Heart right ventricle (tissue), 16 donors: ENCODE measurements at regions not wholly inside any gene's neighbourhood (a gene's known extent, or its start where the extent isn't known, plus 50 kb on each side); places are given as distances from the start of the nearest gene placed in this dataset.

ENCODE experiments used
- ATAC-seq, 8 donors: fragments of 200-7000 bp; cut with Tn5 transposase; one replicate each; pipeline ENCODE4 v1.9.1; 2020; ENCODE audit warnings: mild to moderate bottlenecking in 8 of 8, moderate library complexity in 8 of 8, moderate number of reproducible peaks in 1 of 8
- DNase-seq, 2 donors: peaks; one replicate each; pipeline ENCODE4 v3.0.0-alpha.2; 2020
- H3K27ac ChIP-seq, 10 donors: fragments of 200-600 bp; sonication (generic) in 2 of 10; one replicate each; pipeline versions ENCODE4 v1.5.0 to v1.8.0; 2020 to 2022; ENCODE audit warnings: mild to moderate bottlenecking in 3 of 10
- H3K27me3 ChIP-seq, 7 donors: fragments of 200-600 bp; one replicate each; pipeline ENCODE4 v1.8.0; 2021 to 2022; ENCODE audit warnings: mild to moderate bottlenecking in 2 of 7
- H3K36me3 ChIP-seq, 9 donors: fragments of 200-600 bp; sonication (generic) in 1 of 9; one replicate each; pipeline versions ENCODE4 v1.5.0 to v1.8.0; 2020 to 2022; ENCODE audit warnings: mild to moderate bottlenecking in 2 of 9
- H3K4me1 ChIP-seq, 9 donors: fragments of 200-600 bp; sonication (generic) in 1 of 9; one replicate each; pipeline versions ENCODE4 v1.5.0 to v1.8.0; 2020 to 2022; ENCODE audit warnings: mild to moderate bottlenecking in 4 of 9
- H3K4me3 ChIP-seq, 10 donors: fragments of 200-600 bp; sonication (generic) in 2 of 10; one replicate each; pipeline versions ENCODE4 v1.5.0 to v1.8.0; 2020 to 2022; ENCODE audit warnings: mild to moderate bottlenecking in 7 of 10, moderate library complexity in 2 of 10
- H3K9me3 ChIP-seq, 11 donors: fragments of 200-600 bp in 10 of 11; sonication (generic) in 2 of 11; one replicate each; pipeline versions ENCODE4 v1.5.0 to v1.8.0; 2013 to 2022; ENCODE audit warnings: mild to moderate bottlenecking in 2 of 11, control low read depth in 1 of 11, moderate library complexity in 1 of 11
- CTCF ChIP-seq, 9 donors: fragments of 200-600 bp; sonication (generic) in 2 of 9; IDR thresholded peaks; one replicate each; pipeline versions ENCODE4 v1.5.0 to v1.8.0; 2021 to 2022; ENCODE audit warnings: antibody characterized with exemption in 9 of 9, mild to moderate bottlenecking in 5 of 9, moderate library complexity in 1 of 9
- WGBS, 2 donors: extraction: QIAGEN DNeasy Blood & Tissue Kit; methylation state at CpG; one replicate each; pipeline ENCODE4 v1.1.7; 2013; ENCODE audit warnings: inconsistent platforms in 1 of 2; 5-methylcytosine and 5-hydroxymethylcytosine counted together
- intact Hi-C, 10 donors: fragments of 100-400 bp; cut with DNase I; formaldehyde crosslinking; loops; one replicate each; pipeline versions ENCODE4 v1.11.1 to v1.14.2; 2022
- donor health status: Arrhythmogenic right ventricular cardiomyopathy.
- donor health status: ischemic (EF 13 %, LVEDD 7.1; RV severe dilation, severe dysfunction).
- donor health status: healthy with polysubstance abuse.
- donor health status: DM: no; HTN: yes; CAD: no.
- donor health status: DM: no; HTN: no; CAD: no.
- donor health status: ischemic (EF 25% LVEDD 6.9; RV normal size, moderate dysfunction).
- donor health status: ischemic (EF 25% LVEDD 5.7; RV mildly dilated, moderate dysfunction).
- donor health status: healthy.
- donor health status: DM: yes; HTN: yes; CAD: no.
- donor health status: Ischemic cardiomyopathy.
- donor health status: ischemic (EF 35%, LVEDD 5.7; RV mildly dilated, moderate dysfunction).
- donor health status: nonischemic (EF 11% LVEDD 7.7; RV severe dilation, severe dysfunction).
- donor health status: DM: yes; HTN: yes; CAD: no.
- donor health status: PGD.
- donor health status: ischemic (EF 29% LVEDD 5.4; RV normal size, mild dysfunction).
- donor health status: nonischemic (EF 23%, LVEDD 6.1; RV moderate dilation, normal function).

- WGBS, 2 donors, result 65 to 69% methylated on average over 13 of the region's 13 CpGs
- H3K27ac ChIP-seq, result no peak overlapping the region
- H3K4me1 ChIP-seq, result no peaks in the 10 kb centered on the region
- no peak for DNase-seq
- ATAC-seq, result peak in 2 of 8 donors; percentile 22 to 27
- H3K27me3 ChIP-seq, result peaks cover 0 to 29% (median 5%) of the 10 kb centered on the region in 7 donors
- H3K9me3 ChIP-seq, result no peaks in the 10 kb centered on the region
- H3K4me3 ChIP-seq, result no peak overlapping the region
- H3K36me3 ChIP-seq, result no peaks in the 10 kb centered on the region
- TF ChIP-seq CTCF (IDR thresholded peaks at IDR 0.05), result no peak
- intact Hi-C loops, result no loop called here
These were observed 310.3 kb downstream of the THBS2 start for GRCh38 chr6:168943231-168943905.

GRCh38 chr6:168942646-168943045 is 311.0 kb downstream of the THBS2 start:
- no peak for ATAC-seq
- 78 to 90% methylated on average over 13 of the region's 13 CpGs for WGBS, 2 donors
- no peak overlapping the region for H3K27ac ChIP-seq
- no peak overlapping the region for H3K4me3 ChIP-seq
- intact Hi-C loops, result no loop called here
- DNase-seq, result no peak
- no peaks in the 10 kb centered on the region for H3K36me3 ChIP-seq
- H3K27me3 ChIP-seq, result peaks cover 0 to 22% (median 5%) of the 10 kb centered on the region in 7 donors
- no peak for TF ChIP-seq CTCF (IDR thresholded peaks at IDR 0.05)
- H3K9me3 ChIP-seq, result no peaks in the 10 kb centered on the region
- no peaks in the 10 kb centered on the region for H3K4me1 ChIP-seq

DNA sequence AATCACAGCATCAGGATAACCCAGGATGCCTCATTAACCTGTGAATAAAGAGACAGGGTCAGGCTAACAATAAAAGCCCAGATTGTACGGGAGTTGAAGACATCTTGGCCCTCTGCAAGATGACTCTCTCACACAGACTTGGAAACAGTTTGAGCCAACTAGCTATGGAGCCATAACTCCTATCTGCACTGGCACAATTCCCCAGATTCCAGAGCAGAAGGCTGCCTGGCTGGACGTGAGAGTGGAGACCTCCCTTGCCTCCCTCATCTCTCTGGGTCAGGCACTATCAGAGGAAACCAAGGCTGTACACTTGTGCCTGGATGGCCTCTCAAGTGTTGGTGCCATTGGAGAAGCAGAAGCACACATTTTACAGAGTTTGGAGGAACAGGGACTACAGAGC is 312.6 kb downstream of the THBS2 start:
- peaks cover 0 to 15% (median 5%) of the 10 kb centered on the region in 7 donors for H3K27me3 ChIP-seq
- H3K36me3 ChIP-seq, result no peaks in the 10 kb centered on the region
- intact Hi-C loops, result no loop called here
- no peak overlapping the region for H3K27ac ChIP-seq
- no peak for ATAC-seq
- no peak for TF ChIP-seq CTCF (IDR thresholded peaks at IDR 0.05)
- H3K4me3 ChIP-seq, result no peak overlapping the region
- no peaks in the 10 kb centered on the region for H3K9me3 ChIP-seq
- H3K4me1 ChIP-seq, result no peaks in the 10 kb centered on the region
- no peak for DNase-seq
- WGBS, 2 donors, result 15 to 27% methylated on average over 2 of the region's 2 CpGs

- ATAC-seq, result no peak
- WGBS, 2 donors, result 93 to 94% methylated on average over 13 of the region's 13 CpGs
These were observed 313.9 kb downstream of the THBS2 start for GRCh38 chr6:168939796-168940195.

More at GRCh38 chr6:168939796-168940195, 313.9 kb downstream of the THBS2 start:
- H3K9me3 ChIP-seq, result no peaks in the 10 kb centered on the region
- no peaks in the 10 kb centered on the region for H3K36me3 ChIP-seq
- no peak overlapping the region for H3K27ac ChIP-seq
- peaks cover 0 to 15% (median 5%) of the 10 kb centered on the region in 7 donors for H3K27me3 ChIP-seq
- DNase-seq, result no peak
- no peak for TF ChIP-seq CTCF (IDR thresholded peaks at IDR 0.05)
- H3K4me1 ChIP-seq, result no peaks in the 10 kb centered on the region
- intact Hi-C loops, result no loop called here
- H3K4me3 ChIP-seq, result no peak overlapping the region
